Bone marrow (tissue), 2 donors: ENCODE measurements at regions not wholly inside any gene's neighbourhood (a gene's known extent, or its start where the extent isn't known, plus 50 kb on each side); places are given as distances from the start of the nearest gene placed in this dataset.
"Not testable (repeated sequence)": the region's sequence is repeated elsewhere in the genome, so short reads cannot be mapped to it uniquely, and the experiment has no call there.

Experiments
- DNase-seq, 2 donors: peaks; one replicate each; lab custom pipeline; 2025; lab: John Stamatoyannopoulos, UW

DNA sequence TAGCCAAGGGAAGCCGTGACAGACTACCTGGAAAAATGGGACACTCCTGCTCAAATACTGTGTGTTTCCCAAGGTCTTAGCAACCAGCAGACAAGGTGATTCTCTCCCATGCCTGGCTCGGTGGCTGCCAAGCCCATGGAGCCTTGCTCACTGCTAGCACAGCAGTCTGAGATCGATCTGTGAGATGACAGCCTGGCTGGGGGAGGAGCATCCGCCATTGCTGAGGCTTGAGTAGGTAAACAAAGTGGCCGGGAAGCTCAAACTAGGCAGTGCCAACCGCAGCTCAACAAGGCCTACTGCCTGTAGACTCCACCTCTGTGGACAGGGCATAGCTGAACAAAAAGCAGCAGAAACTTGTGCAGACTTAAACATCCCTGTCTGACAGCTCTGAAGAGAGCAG, 137.0 kb downstream of the USP46 start:
- DNase-seq, result not testable (repeated sequence)

DNA sequence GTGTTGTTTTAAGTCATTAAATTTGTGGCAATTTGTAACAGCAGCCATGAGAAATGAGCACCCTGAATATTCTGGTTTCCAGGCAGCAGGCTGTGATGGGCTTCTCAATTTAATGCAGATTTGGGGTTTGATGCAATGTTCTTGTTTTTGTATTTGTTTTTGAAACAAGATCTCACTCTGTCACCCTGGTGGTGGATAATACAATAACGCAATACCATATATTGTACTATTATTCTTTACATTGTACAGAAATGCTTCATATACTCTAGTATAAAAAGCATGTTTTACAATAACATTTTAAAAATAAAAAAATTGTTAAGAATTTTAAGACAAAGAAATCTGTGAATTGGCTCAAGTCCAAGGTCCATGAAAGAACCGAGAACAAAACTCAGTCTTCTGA, 129.1 kb downstream of the USP46 start:
- no peak for DNase-seq

DNA sequence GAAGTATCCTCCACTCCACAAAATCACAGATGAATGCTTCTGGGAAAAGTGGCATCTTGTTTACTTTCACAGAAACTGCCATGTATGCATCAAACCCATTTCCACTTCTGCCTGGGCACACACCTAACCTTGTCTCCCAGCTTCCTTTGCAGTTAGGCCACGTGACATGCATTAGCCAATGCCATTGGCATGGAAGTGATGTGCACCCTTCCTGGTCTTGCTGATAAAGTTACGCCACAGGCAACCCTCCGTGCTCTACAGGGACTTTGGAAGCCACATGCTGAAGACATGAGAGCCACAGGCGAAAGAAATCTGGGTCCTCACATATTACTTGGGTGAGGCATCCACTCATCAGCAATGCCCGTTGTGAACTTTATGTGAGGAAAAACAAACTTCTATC, 123.3 kb downstream of the USP46 start:
- DNase-seq, result no peak
